ENCODE measurements at regions not wholly inside any gene's neighbourhood (a gene's known extent, or its start where the extent isn't known, plus 50 kb on each side); places are given as distances from the start of the nearest gene placed in this dataset.

- CTCF ChIA-PET, result no interaction called here
- TF ChIP-seq CTCF (IDR thresholded peaks at IDR 0.05), result no peak
- H3K36me3 Mint-ChIP-seq (ENCODE audit: low read depth), result no peaks in the 10 kb centered on the region
These were observed 206.5 kb downstream of the TEX29 start for GRCh38 chr13:111526922-111527321.

DNA sequence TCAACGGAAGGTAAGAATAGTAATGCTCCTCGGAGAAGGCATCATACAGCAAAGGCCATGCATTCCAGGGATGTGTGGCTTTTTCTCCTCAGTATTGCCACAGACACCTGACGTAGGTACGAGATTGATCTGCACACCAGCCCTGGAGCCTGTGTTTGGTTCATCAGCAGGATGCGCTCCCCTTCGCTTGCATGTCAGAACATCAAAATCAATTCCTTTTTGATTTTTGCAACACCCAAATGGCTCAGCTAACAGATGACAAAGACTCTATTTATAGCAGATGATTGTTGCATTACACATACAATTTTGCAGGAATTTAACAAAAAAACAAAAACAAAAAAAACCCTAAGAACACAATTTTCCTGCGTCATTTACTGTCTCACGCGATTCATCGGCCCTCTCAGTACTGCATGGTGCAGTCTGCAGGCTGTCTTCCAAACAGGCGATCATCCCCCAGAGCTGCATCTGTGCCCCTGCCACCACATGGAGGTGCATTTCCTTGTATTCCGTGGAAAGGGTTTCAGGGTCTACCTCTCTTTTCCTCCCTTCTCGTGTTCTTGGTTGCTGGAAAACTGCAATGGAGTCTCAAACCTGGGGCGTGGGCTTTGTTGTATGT, 207.3 kb downstream of the TEX29 start:
- no peak for ATAC-seq (ENCODE audit: poor library complexity)
- H3K4me3 ChIP-seq (ENCODE audit: low read length), result no peak overlapping the region
- ChIA-PET POLR2A (no interaction called here), CTCF (no interaction called here)
- H3K27me3 ChIP-seq (ENCODE audit: control insufficient read depth in 1 of 2, insufficient read depth in 2 of 2, low read length in 2 of 2), result peaks cover 5 to 15% of the 10 kb centered on the region in 2 experiments
- no peaks in the 10 kb centered on the region for H3K36me3 ChIP-seq (ENCODE audit: insufficient read depth, low read length)
- Mint-ChIP-seq H3K36me3 (ENCODE audit: low read depth) (no peaks in the 10 kb centered on the region), H3K27ac (no peak overlapping the region), H3K4me1 (ENCODE audit: low read depth) (no peaks in the 10 kb centered on the region), H3K27me3 (peaks cover 28% of the 10 kb centered on the region), H3K9me3 (no peaks in the 10 kb centered on the region), H3K4me3 (no peak overlapping the region)
- no peaks in the 10 kb centered on the region for H3K9me3 ChIP-seq (ENCODE audit: control insufficient read depth in 1 of 2, insufficient read depth in 1 of 2, low read length in 2 of 2)
- no peaks in the 10 kb centered on the region for H3K4me1 ChIP-seq (ENCODE audit: insufficient read depth, low read length)
- no peak for TF ChIP-seq CTCF (IDR thresholded peaks at IDR 0.05)
- no peak for DNase-seq
- no peak overlapping the region for H3K27ac ChIP-seq (ENCODE audit: low read depth in 1 of 2, low read length in 2 of 2)
- intact Hi-C loops (cut with DNase I, micrococcal nuclease), result no loop called here

More at GRCh38 chr13:111526922-111527321, 206.5 kb downstream of the TEX29 start:
- POLR2A ChIA-PET, result no interaction called here
- Mint-ChIP-seq H3K9me3 (no peaks in the 10 kb centered on the region), H3K27me3 (peaks cover 25% of the 10 kb centered on the region), H3K27ac (no peak overlapping the region), H3K4me3 (no peak overlapping the region), H3K4me1 (ENCODE audit: low read depth) (no peaks in the 10 kb centered on the region)
- Histone ChIP-seq H3K9me3 (ENCODE audit: control insufficient read depth in 1 of 2, insufficient read depth in 1 of 2, low read length in 2 of 2) (no peaks in the 10 kb centered on the region), H3K36me3 (ENCODE audit: insufficient read depth, low read length) (no peaks in the 10 kb centered on the region), H3K4me3 (ENCODE audit: low read length) (no peak overlapping the region), H3K27me3 (ENCODE audit: control insufficient read depth in 1 of 2, insufficient read depth in 2 of 2, low read length in 2 of 2) (peaks cover 4 to 11% of the 10 kb centered on the region in 2 experiments), H3K27ac (ENCODE audit: low read depth in 1 of 2, low read length in 2 of 2) (no peak overlapping the region), H3K4me1 (ENCODE audit: insufficient read depth, low read length) (no peaks in the 10 kb centered on the region)
- DNase-seq, result no peak
- intact Hi-C loops (cut with DNase I, micrococcal nuclease), result no loop called here
- no peak for ATAC-seq (ENCODE audit: poor library complexity)

- ChIA-PET POLR2A (no interaction called here), CTCF (no interaction called here)
These were observed 208.1 kb downstream of the TEX29 start for GRCh38 chr13:111528513-111528912.

More at GRCh38 chr13:111528513-111528912, 208.1 kb downstream of the TEX29 start:
- TF ChIP-seq CTCF (IDR thresholded peaks at IDR 0.05), result no peak
- H3K9me3 ChIP-seq (ENCODE audit: control insufficient read depth in 1 of 2, insufficient read depth in 1 of 2, low read length in 2 of 2), result no peaks in the 10 kb centered on the region
- H3K36me3 ChIP-seq (ENCODE audit: insufficient read depth, low read length), result no peaks in the 10 kb centered on the region
- Mint-ChIP-seq H3K4me1 (ENCODE audit: low read depth) (no peaks in the 10 kb centered on the region), H3K9me3 (no peaks in the 10 kb centered on the region), H3K4me3 (no peak overlapping the region), H3K27ac (no peak overlapping the region), H3K36me3 (ENCODE audit: low read depth) (no peaks in the 10 kb centered on the region), H3K27me3 (peaks cover 31% of the 10 kb centered on the region)
- DNase-seq (no peak), ATAC-seq (ENCODE audit: poor library complexity) (no peak)
- intact Hi-C loops (cut with DNase I, micrococcal nuclease), result no loop called here
- peaks cover 6 to 22% of the 10 kb centered on the region in 2 experiments for H3K27me3 ChIP-seq (ENCODE audit: control insufficient read depth in 1 of 2, insufficient read depth in 2 of 2, low read length in 2 of 2)
- no peak overlapping the region for H3K4me3 ChIP-seq (ENCODE audit: low read length)
- no peak overlapping the region for H3K27ac ChIP-seq (ENCODE audit: low read depth in 1 of 2, low read length in 2 of 2)
- H3K4me1 ChIP-seq (ENCODE audit: insufficient read depth, low read length), result no peaks in the 10 kb centered on the region

Measured in CD4-positive, alpha-beta T cell (primary cell).